Loucy (cell line): ENCODE measurements at regions not wholly inside any gene's neighbourhood (a gene's known extent, or its start where the extent isn't known, plus 50 kb on each side); places are given as distances from the start of the nearest gene placed in this dataset.

Experiments used
- H2AFZ ChIP-seq: fragments of 200-600 bp; sonication (generic); 2 replicates; pipeline ENCODE4 v1.6.0; 2016; ENCODE audit warnings: antibody characterized with exemption, mild to moderate bottlenecking, low read length, moderate library complexity
- H3F3A ChIP-seq: fragments of 200-600 bp; 2 replicates; pipeline ENCODE4 v1.6.0; 2016; ENCODE audit warnings: antibody characterized with exemption, low read depth, mild to moderate bottlenecking
- H3K27me3 ChIP-seq: fragments of 200-600 bp; sonication (generic); 2 replicates; pipeline ENCODE4 v1.6.1; 2014; ENCODE audit warnings: low read length, mild to moderate bottlenecking; ENCODE audit not compliant: insufficient read depth, poor library complexity, severe bottlenecking
- H3K36me3 ChIP-seq: fragments of 200-600 bp; sonication (generic); 2 replicates; pipeline ENCODE4 v1.6.1; 2016; ENCODE audit warnings: low read length; ENCODE audit not compliant: insufficient read depth
- H3K4me1 ChIP-seq: fragments of 200-600 bp; sonication (generic); 2 replicates; pipeline ENCODE4 v1.5.1; 2014; ENCODE audit warnings: low read length, mild to moderate bottlenecking; ENCODE audit not compliant: insufficient read depth, poor library complexity, severe bottlenecking
- H3K4me2 ChIP-seq: fragments of 200-600 bp; sonication (generic); 2 replicates; pipeline ENCODE4 v1.6.0; 2014; ENCODE audit warnings: antibody characterized with exemption, low read length, low read depth, mild to moderate bottlenecking; ENCODE audit not compliant: poor library complexity, severe bottlenecking
- H3K4me3 ChIP-seq: fragments of 200-600 bp; sonication (generic); 2 replicates; pipeline ENCODE4 v1.5.1; 2014; ENCODE audit warnings: low read length, mild to moderate bottlenecking, mixed read lengths; ENCODE audit not compliant: poor library complexity, severe bottlenecking
- H3K79me2 ChIP-seq: fragments of 200-600 bp; sonication (generic); 2 replicates; pipeline ENCODE4 v1.6.1; 2014; ENCODE audit warnings: low read length; ENCODE audit not compliant: insufficient read depth
- H3K9ac ChIP-seq: fragments of 200-600 bp; sonication (generic); 2 replicates; pipeline ENCODE4 v1.6.0; 2014; ENCODE audit warnings: mild to moderate bottlenecking, low read depth, low read length, moderate library complexity; ENCODE audit not compliant: poor library complexity, severe bottlenecking
- H3K9me2 ChIP-seq: fragments of 200-600 bp; sonication (generic); replicated peaks from 2 replicates; pipeline ENCODE4 v1.6.1; 2016; ENCODE audit warnings: low read depth, low read length, mixed read lengths
- H3K9me3 ChIP-seq: fragments of 200-600 bp; sonication (generic); 2 replicates; pipeline ENCODE4 v1.6.1; 2014; ENCODE audit warnings: mild to moderate bottlenecking, antibody characterized with exemption, low read length, low read depth; ENCODE audit not compliant: insufficient read depth
- H4K20me1 ChIP-seq: fragments of 200-600 bp; sonication (generic); 2 replicates; pipeline ENCODE4 v1.6.0; 2014; ENCODE audit warnings: antibody characterized with exemption, low read length, mild to moderate bottlenecking; ENCODE audit not compliant: insufficient read depth, poor library complexity, severe bottlenecking
- CTCF ChIP-seq: fragments of 200-600 bp; sonication (generic); conservative IDR thresholded peaks from 2 replicates; pipeline ENCODE4 v1.5.1; 2014; ENCODE audit warnings: mild to moderate bottlenecking, antibody characterized with exemption, low read length
- EZH2phosphoT487 ChIP-seq: fragments of 200-600 bp; IDR thresholded peaks from 2 replicates; pipeline ENCODE4 v1.6.1; 2018; ENCODE audit warnings: antibody characterized with exemption, mild to moderate bottlenecking, moderate library complexity, borderline replicate concordance

DNA sequence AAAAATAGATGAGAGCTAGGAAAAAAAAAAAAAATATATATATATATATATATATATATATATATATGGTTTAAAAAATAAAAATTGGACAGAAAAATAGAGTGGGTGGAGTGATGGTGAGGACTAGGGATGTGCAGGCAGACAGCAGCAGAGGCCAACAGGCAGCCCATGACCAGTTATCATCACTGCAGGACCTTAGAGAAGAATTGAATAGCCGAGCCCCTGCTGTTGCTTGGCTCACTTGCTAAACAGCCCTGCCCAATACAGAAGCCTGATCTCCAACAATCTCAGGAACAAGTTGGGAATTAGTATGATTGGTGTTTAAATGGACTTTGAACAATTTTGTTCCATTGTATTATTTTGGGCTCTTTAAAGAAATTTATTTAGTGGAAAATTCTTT is 967.5 kb upstream of the PIK3C3 start:
- Histone ChIP-seq H3K9me2 (no peaks in the 10 kb centered on the region), H3K79me2 (no peaks in the 10 kb centered on the region), H3F3A (no peaks in the 10 kb centered on the region), H3K4me2 (no peak overlapping the region), H3K27me3 (no peaks in the 10 kb centered on the region), H3K4me1 (no peaks in the 10 kb centered on the region), H3K9ac (no peak overlapping the region), H3K36me3 (no peaks in the 10 kb centered on the region), H2AFZ (no peak overlapping the region), H3K9me3 (no peaks in the 10 kb centered on the region), H4K20me1 (no peaks in the 10 kb centered on the region), H3K4me3 (no peak overlapping the region)
- TF ChIP-seq EZH2phosphoT487 (no peak), CTCF (no peak)

DNA sequence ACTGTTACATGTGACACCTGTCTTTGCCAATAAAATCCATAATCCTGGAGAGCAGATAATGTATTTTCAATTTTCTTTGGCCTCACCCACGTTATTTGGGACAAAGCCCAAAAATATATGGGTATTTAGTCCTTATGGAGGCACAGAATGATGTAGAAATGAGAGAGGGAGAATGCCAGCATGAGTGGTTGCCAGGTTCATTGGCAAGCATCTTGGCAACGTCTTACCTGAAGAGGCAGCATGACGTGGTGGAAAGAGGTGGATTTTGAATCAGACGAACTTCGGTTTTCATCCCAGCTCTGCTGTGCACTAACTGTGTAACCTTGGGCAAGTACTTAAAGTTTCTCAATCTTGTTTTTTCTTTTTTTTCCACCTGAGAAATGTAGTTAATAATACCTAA is 969.6 kb upstream of the PIK3C3 start:
- no peaks in the 10 kb centered on the region for H3K4me1 ChIP-seq
- H3F3A ChIP-seq, result no peaks in the 10 kb centered on the region
- H3K9ac ChIP-seq, result no peak overlapping the region
- H2AFZ ChIP-seq, result no peak overlapping the region
- no peak for TF ChIP-seq CTCF
- no peak for TF ChIP-seq EZH2phosphoT487
- no peaks in the 10 kb centered on the region for H3K9me3 ChIP-seq
- no peaks in the 10 kb centered on the region for H3K36me3 ChIP-seq
- no peaks in the 10 kb centered on the region for H3K79me2 ChIP-seq
- no peak overlapping the region for H3K4me3 ChIP-seq
- H3K27me3 ChIP-seq, result no peaks in the 10 kb centered on the region
- H3K4me2 ChIP-seq, result no peak overlapping the region
- no peaks in the 10 kb centered on the region for H4K20me1 ChIP-seq
- no peaks in the 10 kb centered on the region for H3K9me2 ChIP-seq

GRCh38 chr18:40984856-40985255 is 970.2 kb upstream of the PIK3C3 start:
- no peaks in the 10 kb centered on the region for H4K20me1 ChIP-seq
- H3K27me3 ChIP-seq, result no peaks in the 10 kb centered on the region
- no peaks in the 10 kb centered on the region for H3K36me3 ChIP-seq
- no peak overlapping the region for H3K4me2 ChIP-seq
- H2AFZ ChIP-seq, result no peak overlapping the region
- H3K9me2 ChIP-seq, result no peaks in the 10 kb centered on the region
- H3K4me3 ChIP-seq, result no peak overlapping the region
- TF ChIP-seq CTCF (no peak), EZH2phosphoT487 (no peak)
- H3K4me1 ChIP-seq, result no peaks in the 10 kb centered on the region
- no peaks in the 10 kb centered on the region for H3K9me3 ChIP-seq
- H3F3A ChIP-seq, result no peaks in the 10 kb centered on the region
- no peak overlapping the region for H3K9ac ChIP-seq
- H3K79me2 ChIP-seq, result no peaks in the 10 kb centered on the region
